BLaER1 (cell line): ENCODE measurements at regions not wholly inside any gene's neighbourhood (a gene's known extent, or its start where the extent isn't known, plus 50 kb on each side); places are given as distances from the start of the nearest gene placed in this dataset.

Experiments
- H3K27ac ChIP-seq: shearing (Covaris generic); formaldehyde crosslinking; 2 replicates; pipeline ENCODE4 v1.8.1; 2022
- H3K27me3 ChIP-seq: shearing (Covaris generic); formaldehyde crosslinking; 2 replicates; pipeline ENCODE4 v1.8.1; 2022
- H3K36me3 ChIP-seq: shearing (Covaris generic); formaldehyde crosslinking; 2 replicates; pipeline ENCODE4 v1.8.1; 2022
- H3K4me1 ChIP-seq: shearing (Covaris generic); formaldehyde crosslinking; 2 replicates; pipeline ENCODE4 v1.8.1; 2022
- H3K4me2 ChIP-seq: shearing (Covaris generic); formaldehyde crosslinking; 2 replicates; pipeline ENCODE4 v1.8.1; 2022
- H3K4me3 ChIP-seq: shearing (Covaris generic); formaldehyde crosslinking; 2 replicates; pipeline ENCODE4 v1.8.1; 2022
- H3K9ac ChIP-seq: shearing (Covaris generic); formaldehyde crosslinking; 2 replicates; pipeline ENCODE4 v1.8.1; 2022
- H3K9me3 ChIP-seq: shearing (Covaris generic); formaldehyde crosslinking; 2 replicates; pipeline ENCODE4 v1.8.1; 2022
- H4K20me1 ChIP-seq: shearing (Covaris generic); formaldehyde crosslinking; 2 replicates; pipeline ENCODE4 v1.8.1; 2022
- Cebpa-rat ChIP-seq: shearing (Covaris generic); IDR thresholded peaks from 2 replicates; pipeline ENCODE4 v1.8.1; 2022

DNA sequence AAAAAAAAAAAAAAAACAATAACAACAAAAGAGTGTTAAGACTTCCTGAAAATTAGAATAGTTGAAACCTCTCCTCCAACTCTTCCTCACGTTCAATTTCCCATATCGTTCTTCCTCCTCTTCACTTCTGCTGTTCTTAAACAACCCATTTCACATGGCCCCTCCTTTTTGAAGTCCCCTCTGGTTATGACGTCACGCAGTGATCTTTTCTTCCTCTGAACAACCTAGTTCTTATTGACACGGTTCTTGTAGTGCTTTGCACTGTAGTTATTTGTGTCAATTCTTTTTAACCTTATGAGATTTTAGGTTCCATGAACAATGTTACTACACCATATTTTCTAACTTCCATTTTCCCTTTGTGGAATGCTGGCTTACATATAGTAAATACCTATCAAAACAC is 69.5 kb upstream of the RGPD4 start:
- no peak overlapping the region for H3K9ac ChIP-seq
- H3K4me2 ChIP-seq: no peak overlapping the region
- H3K27ac ChIP-seq: no peak overlapping the region
- H3K36me3 ChIP-seq: no peaks in the 10 kb centered on the region
- no peak for TF ChIP-seq Cebpa-rat
- no peaks in the 10 kb centered on the region for H3K4me1 ChIP-seq
- peaks cover 7% of the 10 kb centered on the region; the same call in 1 of the 2 replicates for H3K9me3 ChIP-seq
- H3K4me3 ChIP-seq: no peak overlapping the region
- H3K27me3 ChIP-seq: no peaks in the 10 kb centered on the region
- H4K20me1 ChIP-seq: no peaks in the 10 kb centered on the region

DNA sequence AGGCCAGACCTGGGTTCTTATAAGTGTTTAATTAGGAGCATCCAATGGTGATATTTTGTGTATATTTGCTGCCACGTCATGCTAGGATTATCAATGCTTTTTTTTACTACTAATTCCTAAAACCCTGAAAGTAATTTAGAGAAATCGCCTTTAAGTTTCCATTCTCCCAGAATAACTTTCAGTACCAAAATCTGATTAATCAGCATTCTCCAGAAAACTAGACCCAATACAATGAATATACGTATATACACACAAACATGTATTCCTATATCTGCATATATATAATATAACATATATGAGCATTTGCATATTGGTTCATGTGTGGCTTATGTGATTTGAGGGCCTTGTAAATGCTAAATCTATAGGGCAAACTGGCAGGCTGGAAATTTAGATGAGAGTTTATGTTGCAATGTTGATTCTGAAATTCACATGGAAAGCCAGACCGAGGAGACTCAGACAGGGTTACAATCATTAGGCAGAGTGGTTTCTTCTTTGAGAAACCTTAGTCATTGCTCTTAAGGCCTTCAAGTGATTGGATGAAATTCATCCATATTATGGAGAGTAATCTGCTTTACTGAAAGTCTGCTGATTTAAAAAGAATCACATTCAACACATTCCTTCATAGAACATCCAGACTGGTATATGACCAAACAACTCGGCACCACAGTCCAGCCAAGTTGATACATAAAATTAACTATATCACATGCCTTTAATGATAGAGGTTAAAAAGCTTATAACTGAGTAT is 65.9 kb upstream of the RGPD4 start:
- Histone ChIP-seq H3K4me1 (no peaks in the 10 kb centered on the region), H3K4me3 (no peak overlapping the region), H4K20me1 (no peaks in the 10 kb centered on the region), H3K4me2 (no peak overlapping the region), H3K9me3 (no peaks in the 10 kb centered on the region), H3K9ac (no peak overlapping the region), H3K27me3 (no peaks in the 10 kb centered on the region), H3K27ac (no peak overlapping the region), H3K36me3 (no peaks in the 10 kb centered on the region)
- TF ChIP-seq Cebpa-rat: no peak

DNA sequence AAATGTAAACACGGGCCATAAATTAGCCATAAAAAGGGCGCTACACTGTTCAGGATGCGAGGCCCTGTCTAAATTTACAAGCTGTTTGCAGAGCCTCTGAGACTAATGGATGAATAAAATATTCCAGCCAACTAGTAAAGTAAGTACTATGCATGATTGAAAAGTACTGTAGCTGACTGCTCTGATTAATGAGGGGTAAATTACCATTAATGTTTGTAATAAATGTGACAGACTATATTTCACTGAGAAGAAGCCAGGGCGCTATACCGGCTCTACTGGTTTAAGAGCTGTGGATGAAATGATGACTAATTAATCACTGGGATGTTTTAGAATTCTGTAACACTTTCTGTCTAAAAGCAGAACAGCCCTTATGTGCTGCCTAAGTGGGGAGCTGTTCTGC is 54.3 kb upstream of the RGPD4 start:
- Histone ChIP-seq H3K27me3 (no peaks in the 10 kb centered on the region), H3K36me3 (no peaks in the 10 kb centered on the region)

DNA sequence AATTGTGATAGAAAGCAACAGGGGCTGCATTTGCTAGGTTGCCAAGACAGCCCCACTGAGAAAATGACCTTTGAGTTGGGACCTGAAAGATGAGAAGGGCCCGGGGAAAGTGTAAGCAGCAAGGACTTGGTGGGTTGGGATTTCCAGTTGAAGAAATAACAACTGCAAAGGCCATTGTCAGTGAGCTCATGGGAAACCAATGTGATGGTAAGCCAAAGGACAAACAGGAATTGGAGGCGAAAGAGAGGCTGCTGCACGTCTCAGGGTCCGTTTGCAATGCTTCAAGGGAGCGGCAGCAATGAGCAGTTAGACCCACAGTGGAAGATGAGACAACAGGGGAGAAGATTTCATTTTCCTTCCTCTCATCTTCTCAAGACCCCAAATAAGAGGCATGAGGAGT is 51.5 kb upstream of the RGPD4 start:
- Histone ChIP-seq H3K27ac (no peak overlapping the region), H3K36me3 (no peaks in the 10 kb centered on the region), H3K9me3 (no peaks in the 10 kb centered on the region), H3K27me3 (no peaks in the 10 kb centered on the region), H3K4me1 (peaks cover 17% of the 10 kb centered on the region), H3K4me3 (no peak overlapping the region), H4K20me1 (no peaks in the 10 kb centered on the region), H3K9ac (no peak overlapping the region), H3K4me2 (no peak overlapping the region)
- no peak for TF ChIP-seq Cebpa-rat

More for the DNA sequence above, 54.3 kb upstream of the RGPD4 start:
- no peak overlapping the region for H3K4me3 ChIP-seq
- H3K4me1 ChIP-seq: no peaks in the 10 kb centered on the region
- H3K4me2 ChIP-seq: no peak overlapping the region
- no peak overlapping the region for H3K9ac ChIP-seq
- TF ChIP-seq Cebpa-rat: no peak
- no peaks in the 10 kb centered on the region for H4K20me1 ChIP-seq
- H3K9me3 ChIP-seq: no peaks in the 10 kb centered on the region
- no peak overlapping the region for H3K27ac ChIP-seq

DNA sequence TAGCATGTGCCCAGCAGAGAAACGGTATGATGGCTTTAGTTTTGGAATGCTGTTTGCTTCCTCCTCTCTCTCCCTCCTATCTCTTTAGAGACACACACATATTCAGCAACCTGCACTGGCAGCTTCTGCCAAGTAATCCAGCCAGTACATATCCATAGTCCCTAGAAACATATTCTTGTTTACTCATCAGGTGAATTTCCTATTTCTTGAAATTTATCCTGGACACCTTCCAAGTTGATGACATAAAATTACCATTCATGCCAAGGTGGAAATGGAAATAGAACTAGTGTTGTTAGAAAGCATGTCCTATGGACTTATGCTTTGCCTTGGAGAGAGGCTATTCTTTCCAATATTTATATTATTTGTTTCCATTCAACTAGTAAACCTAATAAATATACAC is 50.9 kb upstream of the RGPD4 start:
- H3K4me3 ChIP-seq: no peak overlapping the region
- H3K27ac ChIP-seq: no peak overlapping the region
- no peaks in the 10 kb centered on the region for H3K9me3 ChIP-seq
- TF ChIP-seq Cebpa-rat: no peak
- no peaks in the 10 kb centered on the region for H4K20me1 ChIP-seq
- H3K27me3 ChIP-seq: no peaks in the 10 kb centered on the region
- H3K4me2 ChIP-seq: no peak overlapping the region
- peaks cover 17% of the 10 kb centered on the region for H3K4me1 ChIP-seq
- no peaks in the 10 kb centered on the region for H3K36me3 ChIP-seq
- H3K9ac ChIP-seq: no peak overlapping the region

DNA sequence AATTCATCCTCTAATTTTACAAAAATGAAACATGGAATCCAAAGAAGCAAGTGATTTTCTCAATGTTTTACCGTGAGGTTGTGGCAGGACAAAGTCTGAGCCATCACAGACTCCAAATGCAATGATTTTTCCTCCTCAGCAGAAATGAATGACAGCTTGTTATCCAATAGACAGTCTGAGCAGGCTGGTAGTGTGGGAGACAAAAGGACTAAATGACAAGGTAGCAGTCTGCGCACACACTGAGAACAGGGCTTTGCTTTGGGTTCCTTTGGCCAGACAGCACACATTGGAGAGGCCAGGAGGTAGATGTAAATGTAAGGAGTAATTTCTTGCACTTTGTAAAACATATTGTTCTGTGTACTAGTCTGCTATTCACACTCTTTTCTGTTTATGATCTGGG is 50.3 kb upstream of the RGPD4 start:
- Histone ChIP-seq H3K27me3 (no peaks in the 10 kb centered on the region), H4K20me1 (no peaks in the 10 kb centered on the region), H3K9ac (no peak overlapping the region), H3K4me3 (no peak overlapping the region), H3K4me2 (no peak overlapping the region), H3K4me1 (peaks cover 17% of the 10 kb centered on the region), H3K27ac (no peak overlapping the region), H3K36me3 (no peaks in the 10 kb centered on the region), H3K9me3 (no peaks in the 10 kb centered on the region)
- TF ChIP-seq Cebpa-rat: no peak
